Tibial nerve (tissue), 3 donors: ENCODE measurements at regions not wholly inside any gene's neighbourhood (a gene's known extent, or its start where the extent isn't known, plus 50 kb on each side); places are given as distances from the start of the nearest gene placed in this dataset.
"Not testable (repeated sequence)": the region's sequence is repeated elsewhere in the genome, so short reads cannot be mapped to it uniquely, and the experiment has no call there.

Experiments
- EP300 ChIP-seq, 2 donors: sonication (generic); formaldehyde crosslinking; IDR thresholded peaks; one replicate each; pipeline ENCODE4 v1.6.1; 2017; ENCODE audit warnings: antibody characterized with exemption in 2 of 2, mild to moderate bottlenecking in 1 of 2
- POLR2A ChIP-seq, 2 donors: fragments of 450-650 bp; IDR thresholded peaks; one replicate each; pipeline ENCODE4 v1.6.1; 2017; ENCODE audit warnings: antibody characterized with exemption in 2 of 2, mild to moderate bottlenecking in 2 of 2, moderate library complexity in 2 of 2

DNA sequence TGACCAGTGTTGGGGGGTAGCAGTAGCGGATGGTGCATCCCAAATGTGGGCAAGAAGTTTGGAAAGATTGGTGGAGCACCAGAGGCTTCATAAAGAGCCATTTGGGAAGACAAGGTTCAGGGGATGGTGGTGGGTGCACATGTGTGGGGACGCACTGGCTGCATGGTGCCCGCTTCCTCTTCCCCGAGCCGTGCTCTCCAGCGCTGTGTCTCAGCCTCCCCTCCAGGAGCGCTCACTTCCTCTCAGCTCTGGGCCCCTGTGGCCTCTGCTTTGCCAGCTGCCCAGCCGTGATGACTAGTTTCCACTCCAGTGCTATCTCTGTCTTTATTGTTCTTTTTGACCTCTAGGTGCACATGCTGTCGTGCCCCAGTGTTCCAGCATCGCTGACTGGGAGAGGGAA is 78.2 kb upstream of the CRYM start:
- TF ChIP-seq POLR2A, EP300 (IDR thresholded peaks at IDR 0.05): not testable (repeated sequence)
